ENCODE measurements at regions not wholly inside any gene's neighbourhood (a gene's known extent, or its start where the extent isn't known, plus 50 kb on each side); places are given as distances from the start of the nearest gene placed in this dataset.

- Mint-ChIP-seq H3K9me3 (ENCODE audit: unreplicated experiment) (no peaks in the 10 kb centered on the region), H3K4me1 (ENCODE audit: unreplicated experiment) (peaks cover 5% of the 10 kb centered on the region), H3K4me3 (ENCODE audit: unreplicated experiment) (no peak overlapping the region), H3K36me3 (ENCODE audit: low read depth, unreplicated experiment) (no peaks in the 10 kb centered on the region), H3K27me3 (ENCODE audit: unreplicated experiment) (no peaks in the 10 kb centered on the region), H3K27ac (ENCODE audit: unreplicated experiment) (no peak overlapping the region)
- no peak for DNase-seq (ENCODE audit: low spot score)
- TF ChIP-seq, protein P1, sequence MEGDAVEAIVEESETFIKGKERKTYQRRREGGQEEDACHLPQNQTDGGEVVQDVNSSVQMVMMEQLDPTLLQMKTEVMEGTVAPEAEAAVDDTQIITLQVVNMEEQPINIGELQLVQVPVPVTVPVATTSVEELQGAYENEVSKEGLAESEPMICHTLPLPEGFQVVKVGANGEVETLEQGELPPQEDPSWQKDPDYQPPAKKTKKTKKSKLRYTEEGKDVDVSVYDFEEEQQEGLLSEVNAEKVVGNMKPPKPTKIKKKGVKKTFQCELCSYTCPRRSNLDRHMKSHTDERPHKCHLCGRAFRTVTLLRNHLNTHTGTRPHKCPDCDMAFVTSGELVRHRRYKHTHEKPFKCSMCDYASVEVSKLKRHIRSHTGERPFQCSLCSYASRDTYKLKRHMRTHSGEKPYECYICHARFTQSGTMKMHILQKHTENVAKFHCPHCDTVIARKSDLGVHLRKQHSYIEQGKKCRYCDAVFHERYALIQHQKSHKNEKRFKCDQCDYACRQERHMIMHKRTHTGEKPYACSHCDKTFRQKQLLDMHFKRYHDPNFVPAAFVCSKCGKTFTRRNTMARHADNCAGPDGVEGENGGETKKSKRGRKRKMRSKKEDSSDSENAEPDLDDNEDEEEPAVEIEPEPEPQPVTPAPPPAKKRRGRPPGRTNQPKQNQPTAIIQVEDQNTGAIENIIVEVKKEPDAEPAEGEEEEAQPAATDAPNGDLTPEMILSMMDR (IDR thresholded peaks at IDR 0.05; ENCODE audit: unreplicated experiment): no peak
Measured at GRCh38 chr10:4262870-4263600, 478.0 kb upstream of the KLF6 start.

DNA sequence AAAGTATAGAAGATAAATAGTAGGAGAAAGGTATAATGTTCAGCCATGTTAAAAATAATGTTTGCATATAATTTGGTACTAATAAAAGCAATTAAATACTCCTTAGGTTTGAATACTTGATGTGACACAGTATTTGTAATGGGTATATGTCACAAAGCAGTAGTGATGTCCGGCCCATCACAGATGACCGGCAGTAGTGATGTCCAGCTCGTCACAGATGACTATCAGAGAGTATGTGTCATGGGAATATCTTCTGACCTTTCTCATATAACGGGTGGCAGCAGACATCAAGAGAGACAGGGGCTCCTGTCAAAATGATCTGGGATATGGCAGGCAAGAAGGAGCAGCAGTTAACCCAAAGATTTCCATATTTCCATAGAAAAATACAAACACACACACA lies 477.4 kb upstream of the KLF6 start:
- Mint-ChIP-seq H3K27ac (ENCODE audit: unreplicated experiment) (no peak overlapping the region), H3K36me3 (ENCODE audit: low read depth, unreplicated experiment) (no peaks in the 10 kb centered on the region), H3K9me3 (ENCODE audit: unreplicated experiment) (no peaks in the 10 kb centered on the region), H3K4me1 (ENCODE audit: unreplicated experiment) (peaks cover 5% of the 10 kb centered on the region), H3K27me3 (ENCODE audit: unreplicated experiment) (no peaks in the 10 kb centered on the region), H3K4me3 (ENCODE audit: unreplicated experiment) (no peak overlapping the region)
- no peak for DNase-seq (ENCODE audit: low spot score)
- TF ChIP-seq, protein P1 (IDR thresholded peaks at IDR 0.05; ENCODE audit: unreplicated experiment): no peak

DNA sequence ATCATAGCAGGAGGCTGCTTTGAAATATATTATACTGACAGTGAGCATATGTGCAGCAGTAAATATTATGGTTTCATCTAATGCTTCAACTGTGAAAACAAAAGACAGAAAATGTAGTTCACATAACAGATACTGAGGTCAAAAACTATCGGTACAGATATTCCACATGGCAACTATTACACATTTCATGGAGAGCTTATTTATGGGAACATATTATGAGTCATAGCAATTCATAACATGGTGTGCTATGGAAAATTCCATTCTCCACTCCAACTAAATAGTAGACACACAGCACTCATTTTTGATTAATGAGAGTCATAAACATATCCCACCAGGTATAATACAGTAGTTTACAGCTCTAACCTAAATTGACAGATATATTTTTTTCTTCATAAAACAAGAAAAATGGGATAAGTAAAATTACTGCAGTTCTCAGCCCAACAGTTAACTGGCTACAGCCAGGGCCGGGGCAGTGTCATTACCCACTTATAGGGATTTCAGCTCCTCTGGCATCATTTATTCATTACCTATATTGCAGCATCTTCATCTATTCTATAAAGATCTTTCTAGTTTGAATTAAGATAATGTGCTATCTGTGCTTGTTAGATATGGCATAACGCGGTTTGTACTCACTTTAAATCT lies 475.6 kb upstream of the KLF6 start:
- Mint-ChIP-seq H3K4me1 (ENCODE audit: unreplicated experiment) (peaks cover under 1% of the 10 kb centered on the region), H3K9me3 (ENCODE audit: unreplicated experiment) (no peaks in the 10 kb centered on the region), H3K27ac (ENCODE audit: unreplicated experiment) (no peak overlapping the region), H3K36me3 (ENCODE audit: low read depth, unreplicated experiment) (no peaks in the 10 kb centered on the region), H3K4me3 (ENCODE audit: unreplicated experiment) (no peak overlapping the region), H3K27me3 (ENCODE audit: unreplicated experiment) (no peaks in the 10 kb centered on the region)
- DNase-seq (ENCODE audit: low spot score): no peak
- TF ChIP-seq, protein P1 (IDR thresholded peaks at IDR 0.05; ENCODE audit: unreplicated experiment): no peak

DNA sequence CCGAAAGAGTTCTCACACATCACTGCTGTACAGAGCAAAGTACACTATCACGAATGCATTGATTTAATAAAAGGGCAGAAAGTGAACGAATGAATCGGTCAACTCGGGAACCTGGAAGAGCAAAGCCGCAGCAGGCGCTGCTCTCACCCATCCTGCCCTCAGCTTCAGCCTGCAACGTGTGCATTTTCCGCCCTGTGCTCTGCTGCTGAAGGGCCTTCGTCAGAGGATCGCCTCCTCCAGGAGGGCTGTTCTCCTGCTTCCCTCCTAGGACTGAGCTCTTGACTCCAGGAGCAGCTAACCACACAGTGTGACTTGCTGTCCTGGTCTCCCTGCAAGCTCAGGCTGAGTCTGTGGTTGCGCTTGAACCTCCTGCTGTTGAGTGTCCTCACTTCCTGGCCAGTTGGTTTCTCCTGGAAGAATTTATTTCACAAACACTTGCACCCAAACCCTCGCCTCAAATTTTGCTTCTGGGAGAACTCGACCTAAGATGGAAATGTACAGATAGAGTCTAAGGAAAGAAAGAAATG lies 473.0 kb upstream of the KLF6 start:
- Mint-ChIP-seq H3K4me3 (ENCODE audit: unreplicated experiment) (no peak overlapping the region), H3K4me1 (ENCODE audit: unreplicated experiment) (no peaks in the 10 kb centered on the region), H3K27ac (ENCODE audit: unreplicated experiment) (no peak overlapping the region), H3K36me3 (ENCODE audit: low read depth, unreplicated experiment) (no peaks in the 10 kb centered on the region), H3K9me3 (ENCODE audit: unreplicated experiment) (no peaks in the 10 kb centered on the region), H3K27me3 (ENCODE audit: unreplicated experiment) (no peaks in the 10 kb centered on the region)
- DNase-seq (ENCODE audit: low spot score): no peak
- TF ChIP-seq, protein P1 (IDR thresholded peaks at IDR 0.05; ENCODE audit: unreplicated experiment): no peak

DNA sequence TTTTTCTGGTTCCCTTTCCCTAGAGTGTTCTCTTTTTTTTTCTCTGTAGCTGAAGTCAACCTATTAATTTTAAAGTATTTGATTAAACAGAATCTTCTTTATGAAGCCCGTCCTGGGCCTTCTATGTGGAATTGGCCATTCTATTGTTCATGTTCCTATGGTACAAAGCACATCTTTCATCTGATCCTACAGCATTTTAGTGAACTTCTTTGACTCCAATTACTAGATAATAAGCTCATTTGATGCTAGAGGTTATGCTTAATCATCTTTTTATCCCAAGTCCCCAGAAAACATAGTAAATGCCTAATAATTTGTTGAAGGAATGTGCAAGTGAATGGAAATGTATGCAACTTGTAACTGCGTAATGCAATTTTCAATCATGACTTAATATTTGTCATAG lies 472.0 kb upstream of the KLF6 start:
- Mint-ChIP-seq H3K27me3 (ENCODE audit: unreplicated experiment) (no peaks in the 10 kb centered on the region), H3K4me1 (ENCODE audit: unreplicated experiment) (no peaks in the 10 kb centered on the region), H3K27ac (ENCODE audit: unreplicated experiment) (no peak overlapping the region), H3K4me3 (ENCODE audit: unreplicated experiment) (no peak overlapping the region), H3K36me3 (ENCODE audit: low read depth, unreplicated experiment) (no peaks in the 10 kb centered on the region), H3K9me3 (ENCODE audit: unreplicated experiment) (no peaks in the 10 kb centered on the region)
- TF ChIP-seq, protein P1 (IDR thresholded peaks at IDR 0.05; ENCODE audit: unreplicated experiment): no peak
- no peak for DNase-seq (ENCODE audit: low spot score)

Data from endothelial cell (in vitro differentiated cells).